Dendritic cell treated with granulocyte-macrophage colony-stimulating factor and Interleukin-4, amounts not matched to agents 40 ng/mL and 50 ng/mL, for 4 days (primary cell): ENCODE measurements at regions not wholly inside any gene's neighbourhood (a gene's known extent, or its start where the extent isn't known, plus 50 kb on each side); places are given as distances from the start of the nearest gene placed in this dataset.

Experiments
- H3K27ac Mint-ChIP-seq: one replicate; pipeline ENCODE4 v1.8.0; 2022; ENCODE audit warnings: mild to moderate bottlenecking, mixed read lengths
- H3K27me3 Mint-ChIP-seq: one replicate; pipeline ENCODE4 v1.8.0; 2022; ENCODE audit warnings: mild to moderate bottlenecking, mixed read lengths
- H3K36me3 Mint-ChIP-seq: one replicate; pipeline ENCODE4 v1.8.0; 2022; ENCODE audit warnings: low read depth, mixed read lengths
- H3K4me1 Mint-ChIP-seq: one replicate; pipeline ENCODE4 v1.8.0; 2022; ENCODE audit warnings: low read depth, mixed read lengths
- H3K4me3 Mint-ChIP-seq: one replicate; pipeline ENCODE4 v1.8.0; 2022; ENCODE audit warnings: mild to moderate bottlenecking, moderate library complexity, mixed read lengths
- H3K9me3 Mint-ChIP-seq: one replicate; pipeline ENCODE4 v1.8.0; 2022; ENCODE audit warnings: mixed read lengths
- intact Hi-C: fragments of 100-400 bp; cut with micrococcal nuclease; formaldehyde crosslinking; loops from one replicate; pipeline ENCODE4 v1.15.0; 2022

DNA sequence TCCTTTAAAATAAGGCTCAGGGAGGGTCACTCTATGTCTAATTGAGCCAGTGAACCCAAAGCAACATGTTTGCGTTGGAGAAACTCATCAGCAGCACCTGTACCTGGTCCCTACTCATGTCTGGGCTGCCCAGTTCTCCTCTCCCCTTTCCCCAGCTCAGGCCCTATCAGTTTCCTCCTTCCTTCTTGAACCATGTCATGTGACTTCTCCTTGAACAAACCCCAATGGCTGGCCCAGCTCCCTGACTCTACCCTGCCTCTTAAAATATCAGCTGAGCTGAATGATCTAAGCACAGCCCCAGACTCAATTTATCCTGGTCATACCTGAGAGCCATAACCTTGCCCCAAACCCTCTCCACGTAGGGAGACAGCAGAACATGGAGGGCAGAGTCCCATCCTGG, 290.9 kb downstream of the LPIN1 start:
- Mint-ChIP-seq H3K4me3 (no peak overlapping the region), H3K9me3 (peaks cover 43% of the 10 kb centered on the region), H3K27ac (no peak overlapping the region), H3K36me3 (no peaks in the 10 kb centered on the region), H3K4me1 (peaks cover 5% of the 10 kb centered on the region), H3K27me3 (peaks cover 27% of the 10 kb centered on the region)
- intact Hi-C loops: no loop called here

GRCh38 chr2:12041236-12041635, 294.8 kb downstream of the LPIN1 start:
- peaks cover 43% of the 10 kb centered on the region for H3K9me3 Mint-ChIP-seq
- H3K27ac Mint-ChIP-seq: no peak overlapping the region
- H3K4me1 Mint-ChIP-seq: peaks cover 30% of the 10 kb centered on the region
- no peak overlapping the region for H3K4me3 Mint-ChIP-seq
- peaks cover 7% of the 10 kb centered on the region for H3K27me3 Mint-ChIP-seq
- intact Hi-C loops: loop anchor here (10.0 kb wide), 1 partner anchor 176 kb away; no protein-coding TSS in a partner anchor
- no peaks in the 10 kb centered on the region for H3K36me3 Mint-ChIP-seq

DNA sequence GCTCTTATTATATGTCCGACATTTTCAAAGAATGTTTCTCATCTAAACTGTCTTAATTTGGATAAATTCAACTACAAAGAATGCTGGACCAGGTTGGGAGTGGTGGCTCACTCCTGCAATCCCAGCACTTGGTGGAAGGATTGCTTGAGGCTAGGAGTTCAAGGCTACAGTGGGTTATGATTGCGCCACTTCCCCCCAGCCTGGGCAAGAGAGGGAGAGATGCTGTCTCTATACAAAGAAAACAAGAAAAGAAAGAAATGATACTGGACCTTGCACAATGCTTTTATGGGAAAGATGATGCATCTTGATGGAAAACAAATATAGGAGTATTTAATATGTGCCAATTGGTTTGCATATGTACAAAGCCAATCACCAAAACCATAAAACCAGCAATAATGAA, 296.7 kb downstream of the LPIN1 start:
- Mint-ChIP-seq H3K4me3 (no peak overlapping the region), H3K9me3 (peaks cover 35% of the 10 kb centered on the region), H3K27ac (no peak overlapping the region), H3K36me3 (no peaks in the 10 kb centered on the region), H3K27me3 (peaks cover 4% of the 10 kb centered on the region), H3K4me1 (peaks cover 25% of the 10 kb centered on the region)
- intact Hi-C loops: loop anchor here (10.0 kb wide), 1 partner anchor 178 kb away; no protein-coding TSS in a partner anchor

DNA sequence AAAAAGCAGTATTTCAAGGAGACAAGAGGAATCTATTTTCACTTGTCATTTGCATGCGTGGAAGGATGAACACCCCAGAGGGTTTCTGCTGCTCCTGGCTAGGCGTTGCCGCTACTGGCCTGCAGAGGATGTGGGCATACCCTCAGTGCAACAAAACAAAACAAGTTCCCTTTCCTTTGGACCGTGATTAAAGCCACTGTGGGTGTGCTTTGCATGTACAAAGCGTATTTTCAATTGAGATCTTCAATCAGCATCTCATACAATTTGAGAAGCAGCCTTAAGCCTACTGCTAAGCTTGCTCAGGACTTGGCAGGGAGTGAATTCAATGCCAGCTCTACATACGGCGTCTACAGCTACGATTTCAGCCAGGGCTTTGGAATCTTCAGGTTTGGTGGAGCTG, 298.4 kb downstream of the LPIN1 start:
- peaks cover 2% of the 10 kb centered on the region for H3K27me3 Mint-ChIP-seq
- peak overlapping the region; percentile 62 for H3K27ac Mint-ChIP-seq
- peak overlapping the region; percentile 7 for H3K4me3 Mint-ChIP-seq
- no peaks in the 10 kb centered on the region for H3K36me3 Mint-ChIP-seq
- intact Hi-C loops: loop anchor here (10.0 kb wide), 1 partner anchor 180 kb away; no protein-coding TSS in a partner anchor
- peaks cover 19% of the 10 kb centered on the region for H3K9me3 Mint-ChIP-seq
- peaks cover 33% of the 10 kb centered on the region for H3K4me1 Mint-ChIP-seq

DNA sequence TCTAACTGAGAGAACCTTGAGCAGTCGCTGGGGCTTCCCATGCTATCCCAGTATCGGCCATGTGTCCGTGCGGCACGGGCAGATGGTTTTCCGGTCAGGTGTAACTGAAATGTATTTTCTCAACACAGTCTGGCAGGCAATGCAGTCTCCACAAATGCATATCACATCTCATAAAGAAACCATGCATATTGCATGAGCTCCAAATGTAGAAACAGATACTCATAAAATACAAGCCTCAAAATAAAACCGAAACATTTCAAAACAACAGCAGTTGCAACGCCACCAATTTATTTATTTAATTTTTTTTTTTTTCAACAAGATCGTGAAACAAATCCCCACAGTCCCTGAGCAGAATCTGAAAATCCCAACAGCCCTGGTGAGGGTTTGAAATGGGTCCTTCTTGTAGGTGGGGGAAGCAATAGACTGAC, 299.4 kb downstream of the LPIN1 start:
- intact Hi-C loops: loop anchor here (10.0 kb wide), 1 partner anchor 181 kb away; no protein-coding TSS in a partner anchor

DNA sequence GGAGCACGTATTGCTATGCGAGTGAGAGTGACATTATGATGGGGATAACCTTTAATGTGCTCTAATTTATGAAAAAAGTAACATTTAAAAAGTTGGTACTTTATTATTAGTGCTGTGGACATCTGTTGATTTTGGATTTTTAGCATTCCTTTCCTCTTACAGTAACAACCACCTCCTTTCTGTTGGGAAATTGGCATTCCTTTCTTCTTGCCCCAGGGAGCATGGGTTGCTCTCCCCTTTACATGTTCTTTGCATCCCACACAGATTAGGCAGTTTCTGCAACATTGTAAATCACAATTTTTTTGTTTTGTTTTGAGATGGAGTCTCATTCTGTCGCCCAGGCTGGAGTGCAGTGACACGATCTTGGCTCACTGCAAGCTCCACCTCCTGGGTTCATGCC, 300.2 kb downstream of the LPIN1 start:
- Mint-ChIP-seq H3K27ac (no peak overlapping the region), H3K4me3 (no peak overlapping the region), H3K27me3 (no peaks in the 10 kb centered on the region), H3K4me1 (peaks cover 40% of the 10 kb centered on the region), H3K9me3 (peaks cover 1% of the 10 kb centered on the region), H3K36me3 (no peaks in the 10 kb centered on the region)
- intact Hi-C loops: loop anchor here (10.0 kb wide), 1 partner anchor 182 kb away; no protein-coding TSS in a partner anchor

More for the DNA sequence above, 299.4 kb downstream of the LPIN1 start:
- Mint-ChIP-seq H3K4me3 (no peak overlapping the region), H3K4me1 (peaks cover 38% of the 10 kb centered on the region), H3K36me3 (no peaks in the 10 kb centered on the region), H3K27me3 (no peaks in the 10 kb centered on the region), H3K27ac (no peak overlapping the region), H3K9me3 (peaks cover 9% of the 10 kb centered on the region)

DNA sequence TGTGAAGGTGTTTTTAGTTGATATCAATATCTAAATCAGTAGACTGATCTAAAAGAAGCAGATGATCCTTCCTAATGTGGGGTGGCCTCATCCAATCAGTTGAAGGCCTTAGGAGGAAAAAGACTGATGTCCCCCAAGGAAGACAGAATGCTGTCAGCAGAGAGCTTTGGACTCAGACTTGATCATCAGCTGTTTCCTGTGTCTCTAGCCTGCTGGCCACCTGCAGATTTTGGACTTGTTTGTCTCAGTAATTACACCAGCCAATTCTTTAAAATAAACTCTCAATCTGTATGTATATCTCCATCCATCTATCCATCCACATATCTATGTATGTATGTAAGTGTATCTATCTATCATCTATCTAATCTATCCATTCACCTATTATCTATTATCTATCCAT, 301.3 kb downstream of the LPIN1 start:
- no peak overlapping the region for H3K4me3 Mint-ChIP-seq
- intact Hi-C loops: loop anchor here (10.0 kb wide), 1 partner anchor 183 kb away; no protein-coding TSS in a partner anchor
- peaks cover 46% of the 10 kb centered on the region for H3K4me1 Mint-ChIP-seq
- no peaks in the 10 kb centered on the region for H3K27me3 Mint-ChIP-seq
- no peaks in the 10 kb centered on the region for H3K36me3 Mint-ChIP-seq
- H3K27ac Mint-ChIP-seq: no peak overlapping the region
- H3K9me3 Mint-ChIP-seq: no peaks in the 10 kb centered on the region

DNA sequence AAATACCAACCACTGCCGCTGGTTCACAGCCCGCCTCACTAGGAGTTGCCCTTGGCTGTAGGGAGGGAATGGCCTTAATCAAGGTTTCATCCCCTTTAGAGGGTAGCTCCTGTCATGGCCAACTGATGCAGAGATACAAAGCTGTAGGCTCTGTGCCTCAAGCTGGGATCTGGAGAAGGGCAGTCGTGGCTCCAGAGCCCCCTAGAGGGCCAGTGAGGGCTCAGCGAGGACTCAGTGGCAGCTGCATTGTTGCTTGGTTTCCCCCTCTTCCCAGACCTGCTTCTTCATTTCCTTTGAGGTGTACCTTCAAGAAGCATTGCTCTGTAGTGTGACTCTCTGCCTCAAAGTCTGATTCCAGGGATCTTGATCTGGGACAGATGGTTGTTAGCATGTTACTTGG, 302.1 kb downstream of the LPIN1 start:
- Mint-ChIP-seq H3K9me3 (no peaks in the 10 kb centered on the region), H3K4me3 (no peak overlapping the region), H3K4me1 (peaks cover 44% of the 10 kb centered on the region)

DNA sequence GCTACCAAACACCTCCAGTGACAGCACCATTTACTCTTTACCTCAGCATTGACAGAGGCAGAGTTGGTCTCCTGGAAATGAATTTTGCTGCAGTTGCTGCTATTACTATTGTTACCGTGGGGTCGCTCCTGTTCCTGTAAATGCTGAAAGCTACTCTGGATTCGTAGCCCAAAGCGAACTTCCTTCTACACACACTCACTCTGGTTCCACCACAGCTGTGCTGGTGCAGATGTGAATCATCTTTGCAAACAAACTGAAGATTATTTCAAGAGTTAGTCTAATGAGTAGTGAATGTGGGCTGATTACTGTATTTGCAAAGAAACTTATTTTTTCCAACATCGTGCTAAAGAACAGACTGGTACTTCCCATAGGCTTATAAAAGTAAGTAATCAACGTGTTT, 304.0 kb downstream of the LPIN1 start:
- Mint-ChIP-seq H3K36me3 (no peaks in the 10 kb centered on the region), H3K27me3 (peaks cover 9% of the 10 kb centered on the region), H3K4me3 (no peak overlapping the region), H3K9me3 (no peaks in the 10 kb centered on the region), H3K27ac (no peak overlapping the region), H3K4me1 (peaks cover 27% of the 10 kb centered on the region)
- intact Hi-C loops: no loop called here

More for the DNA sequence above, 302.1 kb downstream of the LPIN1 start:
- Mint-ChIP-seq H3K27me3 (no peaks in the 10 kb centered on the region), H3K27ac (no peak overlapping the region), H3K36me3 (no peaks in the 10 kb centered on the region)
- intact Hi-C loops: loop anchor here (10.0 kb wide), 1 partner anchor 184 kb away; no protein-coding TSS in a partner anchor

- Mint-ChIP-seq H3K36me3 (no peaks in the 10 kb centered on the region), H3K27ac (no peak overlapping the region), H3K27me3 (peaks cover 15% of the 10 kb centered on the region), H3K4me3 (no peak overlapping the region), H3K9me3 (no peaks in the 10 kb centered on the region), H3K4me1 (peaks cover 39% of the 10 kb centered on the region)
- intact Hi-C loops: no loop called here
These were observed 305.4 kb downstream of the LPIN1 start for GRCh38 chr2:12051831-12052230.

- Mint-ChIP-seq H3K4me1 (peaks cover 49% of the 10 kb centered on the region), H3K27me3 (peaks cover 17% of the 10 kb centered on the region), H3K27ac (no peak overlapping the region), H3K4me3 (no peak overlapping the region), H3K9me3 (no peaks in the 10 kb centered on the region), H3K36me3 (no peaks in the 10 kb centered on the region)
- intact Hi-C loops: no loop called here
These were observed 306.4 kb downstream of the LPIN1 start for GRCh38 chr2:12052796-12053195.

DNA sequence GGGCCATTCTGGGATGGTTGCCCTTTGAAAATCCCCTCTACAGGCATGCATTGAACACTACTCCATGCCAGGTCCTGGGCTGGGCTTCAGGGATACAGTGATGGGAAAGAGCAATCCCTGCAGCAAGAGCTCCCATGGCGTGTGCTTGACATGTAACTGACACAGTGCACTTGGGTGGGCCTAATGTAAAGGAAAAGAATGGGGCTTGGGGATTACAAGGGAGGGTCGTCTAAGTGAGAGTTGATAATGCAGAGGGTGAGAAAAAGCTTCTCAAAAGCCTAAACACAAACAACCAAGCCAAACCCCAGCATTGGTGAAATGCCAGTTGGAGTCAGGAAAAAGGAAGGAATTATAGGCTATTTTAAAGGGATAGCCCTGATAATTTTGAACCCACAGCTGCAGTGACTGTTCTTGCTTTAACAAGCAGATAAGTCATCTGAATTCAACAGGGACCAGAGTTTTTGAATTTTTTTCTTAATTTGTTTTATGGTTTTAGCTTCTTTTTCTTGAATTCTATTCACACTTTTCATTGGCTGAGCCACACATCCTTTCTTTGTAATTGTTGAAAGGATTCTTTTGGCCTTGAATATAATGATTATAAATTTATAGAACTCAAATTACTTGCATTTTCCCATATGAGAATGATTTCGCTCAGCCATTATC, 308.7 kb downstream of the LPIN1 start:
- H3K9me3 Mint-ChIP-seq: no peaks in the 10 kb centered on the region
- intact Hi-C loops: no loop called here
- H3K27ac Mint-ChIP-seq: no peak overlapping the region
- H3K27me3 Mint-ChIP-seq: peaks cover 24% of the 10 kb centered on the region
- H3K4me1 Mint-ChIP-seq: peaks cover 55% of the 10 kb centered on the region
- H3K36me3 Mint-ChIP-seq: no peaks in the 10 kb centered on the region
- H3K4me3 Mint-ChIP-seq: no peak overlapping the region

GRCh38 chr2:12057436-12058166, 311.2 kb downstream of the LPIN1 start:
- Mint-ChIP-seq H3K36me3 (no peaks in the 10 kb centered on the region), H3K27me3 (peaks cover 31% of the 10 kb centered on the region), H3K4me3 (no peak overlapping the region), H3K9me3 (no peaks in the 10 kb centered on the region), H3K4me1 (peaks cover 48% of the 10 kb centered on the region), H3K27ac (peak overlapping the region; percentile 65)
- intact Hi-C loops: no loop called here
